Hematopoietic multipotent progenitor cell treated with erythropoietin and hydrocortisone succinate and interleukin-3 and kit ligand, for 6 days (in vitro differentiated cells): ENCODE measurements at regions not wholly inside any gene's neighbourhood (a gene's known extent, or its start where the extent isn't known, plus 50 kb on each side); places are given as distances from the start of the nearest gene placed in this dataset.
"Not testable (repeated sequence)": the region's sequence is repeated elsewhere in the genome, so short reads cannot be mapped to it uniquely, and the experiment has no call there.

ENCODE experiments used
- DNase-seq: peaks from one replicate; pipeline ENCODE4 v3.0.0-alpha.2; 2015

DNA sequence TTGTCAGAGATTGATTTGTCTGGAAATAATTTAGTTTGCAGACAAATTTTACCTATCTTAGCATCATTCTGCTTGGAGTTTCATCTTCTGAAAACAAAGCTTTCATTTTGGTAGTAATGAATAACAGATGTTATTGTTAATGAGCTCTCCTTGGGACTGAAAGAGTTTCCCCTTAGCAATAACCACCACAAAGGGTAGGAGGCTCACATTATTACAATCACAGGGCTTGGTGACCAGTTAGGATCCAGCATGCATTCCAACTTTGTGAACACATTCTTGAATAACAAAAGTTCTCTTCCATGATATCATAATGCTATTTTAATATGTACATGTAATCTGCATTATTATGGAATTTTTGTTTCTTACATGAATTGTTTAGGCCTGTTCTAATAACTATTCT is 148.8 kb upstream of the VWC2 start:
- no peak for DNase-seq

GRCh38 chr7:49630513-49630912 is 142.9 kb upstream of the VWC2 start:
- no peak for DNase-seq

- peak; percentile 50 for DNase-seq
Observed at GRCh38 chr7:49631071-49631815, 142.2 kb upstream of the VWC2 start.

DNA sequence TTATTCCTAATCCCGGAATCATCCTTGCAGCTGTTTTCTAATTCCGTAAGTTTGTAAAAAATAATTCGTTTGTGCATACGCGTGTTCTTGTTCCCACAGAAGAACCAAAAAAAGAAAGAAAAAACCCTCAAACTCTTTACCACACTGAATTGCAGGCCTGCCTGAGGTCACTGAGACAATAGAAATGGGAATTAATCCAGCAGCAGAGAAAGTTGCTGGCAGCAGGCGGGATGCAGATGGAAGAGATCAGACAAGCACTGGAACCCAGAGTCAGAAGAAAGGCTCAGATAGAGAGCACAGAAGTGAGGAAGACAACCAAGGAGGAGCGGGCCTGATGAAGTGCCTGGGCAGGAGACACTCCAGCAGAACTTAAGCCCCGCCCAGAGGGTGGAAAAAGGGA is 141.5 kb upstream of the VWC2 start:
- DNase-seq, result no peak

DNA sequence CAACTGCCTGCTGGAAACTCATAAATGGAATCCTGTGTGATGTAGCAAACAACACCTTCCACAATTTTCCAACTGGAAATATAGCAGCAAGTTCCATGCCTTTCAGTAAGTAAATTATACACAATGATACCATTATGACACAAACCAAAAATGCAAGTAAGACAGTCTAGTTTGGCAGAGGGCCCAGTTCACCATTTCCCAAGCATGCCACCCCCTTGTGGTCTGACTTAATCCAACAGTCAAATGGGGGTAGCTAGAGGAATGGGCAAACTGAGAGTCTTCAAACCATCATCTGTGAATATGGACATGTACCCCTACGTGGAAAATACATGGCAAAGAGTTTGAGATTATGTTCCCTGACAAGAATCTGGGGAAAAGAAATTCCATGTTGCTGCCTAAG is 137.6 kb upstream of the VWC2 start:
- peak; percentile 32 for DNase-seq

- no peak for DNase-seq
Observed at GRCh38 chr7:49636400-49636799, 137.0 kb upstream of the VWC2 start.

GRCh38 chr7:49638166-49638565 is 135.3 kb upstream of the VWC2 start:
- no peak for DNase-seq

GRCh38 chr7:49639068-49639593 is 134.3 kb upstream of the VWC2 start:
- DNase-seq, result no peak

DNA sequence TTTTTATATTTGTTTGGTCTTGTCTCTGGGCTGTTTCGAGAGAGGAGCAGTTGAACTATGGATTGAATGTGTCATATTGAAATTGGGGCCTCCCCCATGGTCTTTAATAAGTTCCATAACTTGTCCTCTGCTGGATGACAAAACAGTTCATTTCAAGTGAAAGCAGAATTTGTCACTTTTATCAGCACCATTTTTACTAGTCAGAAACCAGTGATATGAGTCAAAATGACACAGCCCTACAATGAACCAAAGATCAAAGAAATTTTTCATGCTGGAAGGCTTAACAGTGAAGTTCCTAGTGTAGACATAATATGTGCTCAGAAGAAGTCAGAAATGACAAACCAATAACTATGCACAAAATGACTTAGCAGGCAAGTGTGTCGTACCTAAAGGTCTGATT is 133.6 kb upstream of the VWC2 start:
- DNase-seq, result no peak

DNA sequence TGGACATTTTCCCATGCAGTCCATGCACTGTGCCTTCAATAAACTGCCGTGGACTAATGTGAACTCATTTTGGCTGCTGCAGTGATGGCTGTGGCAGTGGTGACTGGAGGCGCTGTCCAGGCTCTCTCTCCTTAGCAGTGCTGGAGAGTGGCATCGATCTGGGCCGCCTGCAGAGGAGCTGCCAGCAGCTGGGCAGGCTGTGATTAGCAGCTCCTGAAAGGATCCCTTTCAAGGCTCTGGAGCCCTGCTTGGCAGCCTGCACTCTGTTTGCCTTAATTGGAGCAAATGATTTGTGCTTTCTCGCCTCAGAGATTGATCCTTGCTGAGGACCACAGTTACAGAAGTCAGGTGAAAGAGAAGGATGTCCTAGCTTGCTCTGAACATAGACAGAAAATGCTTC is 130.1 kb upstream of the VWC2 start:
- no peak for DNase-seq

GRCh38 chr7:49643736-49644135 is 129.7 kb upstream of the VWC2 start:
- no peak for DNase-seq

GRCh38 chr7:49644396-49645166 is 128.9 kb upstream of the VWC2 start:
- DNase-seq, result no peak

GRCh38 chr7:49645296-49645695 is 128.1 kb upstream of the VWC2 start:
- DNase-seq, result no peak

- DNase-seq, result no peak
Observed at GRCh38 chr7:49660170-49660783, 113.2 kb upstream of the VWC2 start.

GRCh38 chr7:49660976-49661375 is 112.5 kb upstream of the VWC2 start:
- DNase-seq, result no peak

GRCh38 chr7:49665963-49666362 is 107.5 kb upstream of the VWC2 start:
- DNase-seq, result not testable (repeated sequence)

DNA sequence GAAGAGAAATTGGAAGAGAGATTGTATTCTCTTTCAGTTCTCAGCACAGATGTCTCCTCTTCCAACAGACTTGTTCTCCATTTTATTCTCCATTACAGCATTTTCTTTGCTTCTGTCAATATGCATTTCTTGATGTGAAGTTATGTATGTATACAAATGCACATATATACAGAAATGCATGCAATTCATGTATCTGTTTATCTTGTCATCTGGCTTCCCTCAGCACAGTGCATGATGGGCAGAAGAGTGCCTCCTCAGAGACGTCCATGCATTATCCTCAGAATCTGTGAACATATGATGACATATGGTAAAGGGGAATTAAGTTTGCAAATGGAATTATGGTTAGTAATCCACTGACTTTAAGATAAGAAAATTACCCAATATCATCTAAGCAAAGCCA is 106.7 kb upstream of the VWC2 start:
- DNase-seq, result no peak

- DNase-seq, result no peak
Observed at GRCh38 chr7:49669285-49669684, 104.2 kb upstream of the VWC2 start.

DNA sequence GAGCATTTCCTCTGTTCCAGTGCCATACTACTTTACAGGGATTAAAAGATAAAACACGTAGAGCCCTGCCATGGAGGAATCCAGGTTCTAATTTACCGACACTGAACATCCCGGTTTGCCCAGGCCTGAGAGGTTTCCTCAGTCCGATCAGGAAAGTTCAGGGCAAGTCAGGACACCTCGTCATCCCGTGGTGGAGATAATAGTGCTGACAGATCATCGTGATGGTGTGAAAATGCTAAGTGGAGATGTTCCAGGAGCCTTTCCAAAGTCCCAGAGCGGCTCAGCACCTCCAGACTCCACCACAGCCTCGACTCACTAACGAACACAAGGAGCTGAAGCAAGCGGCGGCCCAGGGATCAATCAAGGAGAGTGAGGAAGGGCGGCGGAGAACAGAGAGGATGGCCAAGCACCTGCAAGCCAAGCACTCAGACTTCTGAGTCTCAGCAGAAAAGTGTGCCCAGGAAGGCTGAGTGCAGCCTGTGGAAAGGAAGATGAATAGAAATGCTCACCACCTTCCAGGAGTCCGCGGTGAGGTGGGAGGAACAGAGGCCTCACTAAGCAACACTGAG is 103.7 kb upstream of the VWC2 start:
- no peak for DNase-seq

DNA sequence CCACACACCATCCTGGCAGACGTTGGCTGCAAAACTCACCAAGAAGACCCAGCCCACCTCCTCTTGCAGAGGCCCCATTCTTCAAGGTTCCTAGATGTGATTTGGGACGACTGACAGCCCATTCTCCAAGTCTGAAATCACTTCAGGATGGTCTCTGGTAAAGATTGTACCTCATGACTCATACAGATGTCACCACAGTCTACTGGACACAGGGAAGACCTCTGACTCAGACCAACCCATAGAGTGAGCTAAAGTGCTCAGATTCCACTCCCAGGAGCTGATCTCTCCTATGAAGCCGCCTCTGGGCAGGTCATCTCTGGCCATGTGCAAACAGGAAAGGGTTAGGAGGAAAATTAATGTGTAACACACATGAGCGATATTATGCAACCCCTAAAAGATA is 102.4 kb upstream of the VWC2 start:
- no peak for DNase-seq

- DNase-seq, result no peak
Observed at GRCh38 chr7:49692516-49692915, 80.9 kb upstream of the VWC2 start.

DNA sequence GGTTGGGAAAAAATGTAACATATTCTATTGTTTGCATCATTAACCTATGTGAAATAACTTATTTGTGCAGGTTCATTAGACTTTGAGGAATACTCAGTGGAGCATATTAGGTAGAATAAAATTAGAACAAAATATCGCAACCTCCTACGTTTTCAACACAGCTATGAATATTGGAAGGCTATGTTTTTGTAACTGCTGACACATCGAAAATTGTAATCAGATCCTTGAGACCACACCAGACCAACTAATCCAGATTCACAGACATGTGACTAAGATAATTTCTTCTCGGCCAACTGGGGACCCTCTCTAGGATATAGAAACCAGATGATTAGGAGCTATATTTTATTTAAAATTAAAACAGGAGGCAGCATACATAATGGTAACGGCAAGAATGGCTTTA is 77.5 kb upstream of the VWC2 start:
- no peak for DNase-seq

- no peak for DNase-seq
Observed at GRCh38 chr7:49700841-49701240, 72.6 kb upstream of the VWC2 start.

DNA sequence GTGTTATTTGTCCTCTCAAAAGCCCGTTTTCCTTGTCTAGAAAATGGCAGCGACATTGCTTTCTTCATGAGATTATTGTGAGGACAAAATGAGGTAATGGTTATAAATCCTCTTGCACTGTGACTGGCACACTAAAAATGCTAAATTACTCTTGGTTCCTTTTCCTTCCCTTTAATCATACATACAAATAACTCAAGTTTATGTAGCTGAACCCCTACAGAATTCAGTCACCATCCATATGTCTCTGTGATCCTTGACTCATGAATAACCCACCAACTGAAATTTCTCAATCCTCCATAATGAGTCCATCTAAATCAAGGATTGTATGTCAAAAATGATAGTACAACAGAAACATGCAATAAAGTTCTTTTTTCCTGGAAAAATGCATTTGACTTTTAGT is 71.3 kb upstream of the VWC2 start:
- no peak for DNase-seq
